ENCODE measurements at regions not wholly inside any gene's neighbourhood (a gene's known extent, or its start where the extent isn't known, plus 50 kb on each side); places are given as distances from the start of the nearest gene placed in this dataset.
"Not testable (repeated sequence)": the region's sequence is repeated elsewhere in the genome, so short reads cannot be mapped to it uniquely, and the experiment has no call there.

DNA sequence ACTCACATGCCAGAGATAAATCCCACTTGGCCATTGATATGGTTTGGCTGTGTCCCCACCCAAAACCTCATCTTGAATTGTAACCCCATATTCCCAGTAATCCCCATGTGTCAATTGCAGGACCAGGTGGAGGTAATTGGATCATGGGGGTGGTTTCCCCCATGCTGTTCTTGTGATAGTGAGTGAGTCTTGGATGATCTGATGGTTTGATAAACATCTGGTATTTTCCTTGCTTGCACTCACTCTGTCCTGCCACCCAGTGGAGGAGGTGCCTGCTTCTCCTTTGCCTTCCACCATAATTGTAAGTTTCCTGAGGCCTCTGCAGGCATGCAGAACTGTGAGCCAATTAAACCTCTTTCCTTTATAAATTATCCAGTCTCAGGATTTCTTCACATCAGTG lies 50.4 kb upstream of the B3GAT2 start:
- not testable (repeated sequence) for H3K27ac Mint-ChIP-seq; H3K36me3 Mint-ChIP-seq (ENCODE audit: low read depth); H3K4me1 Mint-ChIP-seq (ENCODE audit: low read depth); H3K4me3 Mint-ChIP-seq; H3K9me3 Mint-ChIP-seq; DNase-seq
- H3K27me3 Mint-ChIP-seq = peaks cover 29% of the 10 kb centered on the region

DNA sequence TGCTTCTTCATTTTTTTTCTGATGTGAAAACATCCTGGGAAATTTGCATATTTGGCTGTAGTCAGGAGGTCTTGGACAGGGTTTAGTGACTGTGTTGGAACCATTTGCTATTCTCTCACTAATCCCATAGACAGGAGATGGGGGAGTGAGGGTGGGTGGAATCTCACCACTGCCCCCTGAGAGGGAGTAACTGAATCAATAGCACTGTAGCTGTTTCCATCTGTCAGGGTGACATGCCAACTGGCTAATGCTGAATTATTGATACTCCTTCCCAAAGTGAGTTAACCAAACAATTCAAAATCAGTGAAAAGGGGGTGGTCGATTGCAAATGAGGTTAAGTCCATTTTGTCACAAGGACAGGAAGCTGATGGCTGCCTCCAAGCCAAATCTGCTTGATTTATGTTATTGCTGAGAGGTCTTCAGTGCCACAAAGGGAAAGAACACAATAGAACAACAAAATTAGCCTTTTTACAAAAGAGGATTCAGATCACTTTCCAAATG lies 55.1 kb upstream of the B3GAT2 start:
- DNase-seq = no peak
- Mint-ChIP-seq H3K27me3 (peaks cover 47% of the 10 kb centered on the region), H3K27ac (no peak overlapping the region), H3K4me1 (ENCODE audit: low read depth) (no peaks in the 10 kb centered on the region), H3K9me3 (no peaks in the 10 kb centered on the region), H3K36me3 (ENCODE audit: low read depth) (no peaks in the 10 kb centered on the region), H3K4me3 (no peak overlapping the region)

DNA sequence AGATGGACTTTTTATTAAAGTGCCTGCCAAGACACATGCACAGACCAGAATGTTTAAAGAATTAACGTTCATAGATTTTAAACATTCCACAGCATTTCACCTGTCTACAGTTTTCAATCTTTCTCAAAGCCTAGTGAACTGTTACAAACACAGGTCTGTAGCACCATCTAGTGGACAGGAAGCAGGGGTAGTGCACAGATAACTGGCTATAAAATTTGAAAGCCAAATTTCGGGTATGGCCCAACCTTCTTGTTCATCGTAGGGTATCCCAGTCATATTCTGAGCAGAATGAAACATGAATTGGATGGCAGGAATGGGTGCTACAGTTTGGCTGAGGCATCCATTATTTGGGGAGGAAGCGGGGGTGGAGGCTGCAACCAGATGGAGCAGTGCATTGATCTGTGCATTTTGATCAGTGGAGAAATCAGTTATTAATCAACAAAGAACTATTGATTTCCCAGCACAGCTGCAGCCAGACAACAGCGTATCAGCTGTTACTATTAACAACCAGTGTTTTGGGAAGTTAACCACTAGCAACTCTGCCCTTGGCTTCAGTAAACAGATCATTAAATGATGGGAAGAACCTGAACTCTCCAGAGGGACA lies 56.1 kb upstream of the B3GAT2 start:
- H3K4me1 Mint-ChIP-seq (ENCODE audit: low read depth) = no peaks in the 10 kb centered on the region
- H3K4me3 Mint-ChIP-seq = no peak overlapping the region
- H3K9me3 Mint-ChIP-seq = no peaks in the 10 kb centered on the region
- H3K36me3 Mint-ChIP-seq (ENCODE audit: low read depth) = no peaks in the 10 kb centered on the region
- H3K27me3 Mint-ChIP-seq = peaks cover 47% of the 10 kb centered on the region
- no peak overlapping the region for H3K27ac Mint-ChIP-seq
- DNase-seq = no peak

DNA sequence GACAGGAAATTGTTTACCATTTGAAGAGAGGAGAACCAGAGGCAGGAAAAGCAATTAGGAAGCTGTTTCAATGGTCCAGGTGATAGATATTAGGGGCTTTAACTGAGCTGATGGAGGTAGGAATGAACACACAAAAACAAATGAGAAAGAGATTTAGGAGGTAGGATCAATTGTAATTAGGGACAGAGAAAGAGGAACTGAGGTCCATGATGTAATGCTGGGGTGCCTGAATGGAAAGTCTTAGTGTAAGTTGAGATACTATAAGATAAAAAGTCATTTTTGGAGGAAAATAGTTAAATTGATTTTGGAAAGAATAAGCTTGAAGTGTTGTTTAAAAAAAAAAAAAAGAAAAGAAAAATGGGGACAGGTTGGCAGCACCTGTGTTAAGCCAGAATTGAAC lies 58.5 kb upstream of the B3GAT2 start:
- Mint-ChIP-seq H3K27ac (no peak overlapping the region), H3K4me3 (no peak overlapping the region), H3K27me3 (peaks cover 37% of the 10 kb centered on the region), H3K36me3 (ENCODE audit: low read depth) (no peaks in the 10 kb centered on the region), H3K4me1 (ENCODE audit: low read depth) (no peaks in the 10 kb centered on the region), H3K9me3 (no peaks in the 10 kb centered on the region)
- no peak for DNase-seq

DNA sequence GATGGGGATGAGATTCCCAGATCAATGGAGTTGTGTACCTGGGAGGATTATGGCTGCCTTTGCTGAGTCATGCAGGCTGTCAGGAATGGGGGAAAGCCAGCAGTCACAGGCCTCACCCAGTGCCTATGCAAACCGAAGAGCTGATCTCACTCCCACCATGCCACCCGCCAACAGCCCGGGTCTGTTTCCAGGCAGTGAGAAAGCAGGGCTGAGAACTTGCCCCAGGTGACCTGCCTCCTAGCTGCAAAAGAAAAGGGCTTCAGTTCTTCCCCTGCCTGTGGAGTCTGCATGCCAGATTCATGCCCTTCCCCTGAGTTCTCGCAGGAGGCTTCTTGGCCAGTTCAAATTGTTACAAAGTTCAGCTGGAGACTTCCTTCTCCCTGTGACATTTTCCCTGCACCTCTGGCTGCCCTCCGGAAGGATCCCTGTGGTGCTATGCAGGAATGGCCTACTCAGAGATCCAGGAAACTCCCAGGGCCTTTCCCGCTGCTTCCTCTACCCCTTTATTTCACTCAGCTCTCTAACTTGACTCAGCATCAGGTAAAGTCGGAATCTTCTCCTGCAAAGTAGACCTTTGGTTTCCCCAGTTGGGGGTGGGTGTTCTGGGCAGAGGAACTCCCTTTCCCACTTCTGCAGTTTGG lies 71.5 kb upstream of the B3GAT2 start:
- H3K27me3 Mint-ChIP-seq = peaks cover 4% of the 10 kb centered on the region
- H3K9me3 Mint-ChIP-seq = no peaks in the 10 kb centered on the region
- no peak for DNase-seq
- no peaks in the 10 kb centered on the region for H3K4me1 Mint-ChIP-seq (ENCODE audit: low read depth)
- no peak overlapping the region for H3K4me3 Mint-ChIP-seq
- no peak overlapping the region for H3K27ac Mint-ChIP-seq
- H3K36me3 Mint-ChIP-seq (ENCODE audit: low read depth) = no peaks in the 10 kb centered on the region

DNA sequence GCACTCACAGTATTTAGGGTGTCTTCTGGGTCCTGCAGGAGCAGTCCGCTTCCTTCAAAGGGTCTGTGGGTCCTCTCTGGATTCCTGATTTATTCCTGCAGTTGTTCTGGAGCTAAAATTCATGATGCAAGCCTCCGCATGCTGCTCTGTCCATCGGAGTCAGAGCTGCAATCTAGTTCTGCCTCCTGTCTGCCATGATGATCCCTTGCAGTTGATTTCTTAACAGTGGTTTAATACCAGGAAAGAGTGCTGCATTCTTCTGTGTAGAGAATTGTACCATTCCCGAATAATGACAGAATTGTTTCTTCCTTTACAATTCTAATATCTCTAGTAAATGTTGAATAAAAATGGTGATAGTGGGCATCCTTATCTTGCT lies 72.0 kb upstream of the B3GAT2 start:
- no peak for DNase-seq
- Mint-ChIP-seq H3K4me1 (ENCODE audit: low read depth) (no peaks in the 10 kb centered on the region), H3K27me3 (peaks cover 7% of the 10 kb centered on the region), H3K9me3 (no peaks in the 10 kb centered on the region), H3K36me3 (ENCODE audit: low read depth) (no peaks in the 10 kb centered on the region), H3K27ac (no peak overlapping the region), H3K4me3 (no peak overlapping the region)

DNA sequence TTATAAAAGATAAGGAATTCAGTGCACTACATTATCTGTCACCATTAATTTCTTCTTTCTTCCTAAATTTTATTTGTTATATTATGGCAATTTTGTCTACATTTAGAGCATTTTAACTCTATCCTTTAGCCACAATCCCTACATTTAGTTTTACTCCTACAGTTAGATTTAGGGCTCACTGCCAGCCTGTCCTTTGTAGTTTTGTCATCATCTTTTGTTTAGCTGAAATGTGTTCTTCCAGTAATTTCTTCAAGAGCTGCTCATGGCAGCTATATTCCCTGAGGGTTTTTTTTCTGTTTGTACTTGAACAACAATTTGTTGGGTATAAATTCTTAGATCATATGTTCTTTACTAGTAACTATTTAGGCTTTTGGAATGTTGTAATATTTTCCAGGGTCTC lies 72.7 kb upstream of the B3GAT2 start:
- H3K4me1 Mint-ChIP-seq (ENCODE audit: low read depth) = no peaks in the 10 kb centered on the region
- no peak overlapping the region for H3K27ac Mint-ChIP-seq
- peaks cover 9% of the 10 kb centered on the region for H3K27me3 Mint-ChIP-seq
- no peak overlapping the region for H3K4me3 Mint-ChIP-seq
- no peaks in the 10 kb centered on the region for H3K36me3 Mint-ChIP-seq (ENCODE audit: low read depth)
- no peak for DNase-seq
- no peaks in the 10 kb centered on the region for H3K9me3 Mint-ChIP-seq

DNA sequence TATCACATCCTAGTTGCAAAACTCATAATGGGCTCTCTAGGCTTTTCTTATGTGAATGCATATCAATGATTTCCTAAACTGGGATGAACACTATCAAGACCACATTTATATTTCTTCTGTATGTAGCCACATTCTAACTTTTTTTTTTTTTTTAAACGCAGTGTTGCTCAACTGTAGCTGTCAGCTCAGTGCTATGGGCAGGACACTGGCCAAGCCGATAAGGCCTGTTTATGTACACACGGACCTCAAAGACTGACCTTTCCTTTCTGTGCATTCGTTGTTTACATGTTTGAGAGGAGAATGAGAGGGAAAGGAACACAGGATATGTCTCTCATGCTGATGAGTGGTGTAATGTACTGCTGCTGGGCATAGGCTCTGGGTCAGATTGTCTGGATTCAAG lies 75.1 kb upstream of the B3GAT2 start:
- Mint-ChIP-seq H3K36me3 (ENCODE audit: low read depth) (no peaks in the 10 kb centered on the region), H3K27ac (no peak overlapping the region), H3K27me3 (peaks cover 16% of the 10 kb centered on the region), H3K4me3 (no peak overlapping the region), H3K9me3 (no peaks in the 10 kb centered on the region), H3K4me1 (ENCODE audit: low read depth) (no peaks in the 10 kb centered on the region)
- no peak for DNase-seq

DNA sequence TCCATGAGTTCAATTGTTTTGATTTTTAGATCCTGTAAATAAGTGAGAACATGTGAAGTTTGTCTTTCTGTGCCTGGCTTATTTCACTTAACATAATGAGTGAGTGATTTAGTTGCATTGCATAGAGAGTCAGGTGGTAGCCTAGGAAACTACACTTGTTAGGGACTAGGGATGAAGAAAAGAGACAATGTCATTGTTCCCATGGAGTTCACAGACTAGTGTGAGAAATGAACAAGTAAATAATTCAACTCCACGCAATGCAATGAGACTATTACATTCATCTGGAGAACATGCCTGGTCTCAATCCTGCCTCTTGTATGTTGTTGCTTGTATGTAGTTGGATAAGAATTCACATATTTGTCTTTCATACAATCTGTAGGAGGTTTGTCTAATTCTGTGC lies 76.3 kb upstream of the B3GAT2 start:
- Mint-ChIP-seq H3K27ac (no peak overlapping the region), H3K36me3 (ENCODE audit: low read depth) (no peaks in the 10 kb centered on the region), H3K9me3 (no peaks in the 10 kb centered on the region), H3K27me3 (peaks cover 16% of the 10 kb centered on the region), H3K4me3 (no peak overlapping the region), H3K4me1 (ENCODE audit: low read depth) (no peaks in the 10 kb centered on the region)
- DNase-seq = no peak

DNA sequence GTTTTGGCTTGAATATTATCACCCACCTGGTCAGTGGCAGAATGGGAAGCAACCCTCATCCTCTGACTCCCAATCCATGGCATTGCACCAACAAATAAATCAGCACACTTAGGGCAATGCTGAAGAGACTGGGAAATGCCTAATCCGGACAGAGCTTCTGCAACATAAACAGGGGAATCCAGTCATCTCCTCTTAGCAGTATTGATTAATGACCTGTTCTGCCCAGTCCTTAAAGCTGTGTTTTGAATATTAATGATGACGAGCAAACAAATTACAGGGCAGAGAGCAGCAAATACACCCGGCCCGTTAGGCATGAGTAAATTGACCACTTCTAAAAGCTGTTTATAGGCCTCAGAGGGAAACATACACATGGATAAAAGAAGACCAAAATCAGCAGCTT lies 77.0 kb upstream of the B3GAT2 start:
- H3K4me3 Mint-ChIP-seq = no peak overlapping the region
- peaks cover 16% of the 10 kb centered on the region for H3K27me3 Mint-ChIP-seq
- H3K27ac Mint-ChIP-seq = no peak overlapping the region

DNA sequence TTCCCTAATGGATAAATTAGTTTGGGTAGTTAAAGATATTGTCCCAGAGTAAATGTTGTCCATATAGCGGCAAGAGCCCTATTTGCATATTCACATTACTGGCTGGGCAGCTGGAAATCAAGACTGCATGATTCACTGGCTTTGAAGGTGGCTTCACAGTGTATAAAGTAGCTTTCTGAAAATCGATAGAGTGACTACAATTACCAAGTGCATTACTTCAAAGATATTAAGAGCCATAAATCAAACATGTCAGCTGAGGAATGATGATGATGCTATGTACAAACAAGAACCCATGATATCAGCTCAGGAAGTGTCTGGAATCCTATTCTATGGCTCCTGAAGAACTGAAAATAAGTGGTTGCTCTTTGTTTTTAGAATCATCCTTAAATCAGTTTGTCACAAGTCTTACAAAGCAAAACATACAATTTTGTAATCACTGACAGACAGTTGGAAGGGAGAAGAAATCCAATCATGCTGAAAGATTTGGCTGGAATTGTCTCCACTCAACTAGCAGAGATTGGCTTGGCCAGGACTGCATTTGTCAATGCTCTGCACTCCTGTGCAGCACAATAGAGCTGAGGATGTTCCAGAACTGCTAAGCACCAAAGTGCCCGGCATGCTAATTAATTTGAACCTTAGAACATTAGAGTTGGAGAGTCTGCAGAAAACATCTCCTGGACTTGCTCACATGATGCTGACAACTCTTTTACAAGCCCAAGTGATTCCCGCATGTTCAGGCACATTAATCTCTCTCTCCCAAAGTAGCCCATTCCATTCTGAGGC lies 77.9 kb upstream of the B3GAT2 start:
- Mint-ChIP-seq H3K4me3 (no peak overlapping the region), H3K9me3 (no peaks in the 10 kb centered on the region), H3K27me3 (peaks cover 16% of the 10 kb centered on the region), H3K36me3 (ENCODE audit: low read depth) (no peaks in the 10 kb centered on the region), H3K4me1 (ENCODE audit: low read depth) (no peaks in the 10 kb centered on the region), H3K27ac (no peak overlapping the region)
- no peak for DNase-seq

More for the DNA sequence above, 77.0 kb upstream of the B3GAT2 start:
- no peaks in the 10 kb centered on the region for H3K4me1 Mint-ChIP-seq (ENCODE audit: low read depth)
- no peaks in the 10 kb centered on the region for H3K36me3 Mint-ChIP-seq (ENCODE audit: low read depth)
- DNase-seq = no peak
- H3K9me3 Mint-ChIP-seq = no peaks in the 10 kb centered on the region

DNA sequence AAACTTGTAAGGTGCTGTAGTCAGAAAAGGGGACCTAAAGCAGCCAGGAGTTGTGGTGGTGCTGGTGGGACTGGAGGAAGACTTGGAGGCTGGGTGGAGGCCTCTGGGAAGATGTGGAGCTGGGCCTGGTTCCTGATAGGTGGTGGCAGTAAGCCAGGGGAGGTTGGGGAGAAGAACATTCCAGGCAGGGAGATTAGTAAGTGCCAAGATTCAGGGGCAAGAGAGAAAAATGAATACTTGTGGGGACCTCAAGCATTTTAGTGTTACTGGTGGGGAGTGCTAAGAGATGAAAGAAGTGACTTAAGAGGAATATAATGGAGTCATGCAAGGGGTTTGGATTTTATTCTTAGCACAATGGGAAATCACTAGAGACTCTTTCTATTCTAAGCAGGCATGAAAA lies 79.0 kb upstream of the B3GAT2 start:
- Mint-ChIP-seq H3K27ac (no peak overlapping the region), H3K27me3 (peaks cover 16% of the 10 kb centered on the region), H3K4me3 (no peak overlapping the region), H3K36me3 (ENCODE audit: low read depth) (no peaks in the 10 kb centered on the region), H3K9me3 (no peaks in the 10 kb centered on the region), H3K4me1 (ENCODE audit: low read depth) (no peaks in the 10 kb centered on the region)
- DNase-seq = no peak

DNA sequence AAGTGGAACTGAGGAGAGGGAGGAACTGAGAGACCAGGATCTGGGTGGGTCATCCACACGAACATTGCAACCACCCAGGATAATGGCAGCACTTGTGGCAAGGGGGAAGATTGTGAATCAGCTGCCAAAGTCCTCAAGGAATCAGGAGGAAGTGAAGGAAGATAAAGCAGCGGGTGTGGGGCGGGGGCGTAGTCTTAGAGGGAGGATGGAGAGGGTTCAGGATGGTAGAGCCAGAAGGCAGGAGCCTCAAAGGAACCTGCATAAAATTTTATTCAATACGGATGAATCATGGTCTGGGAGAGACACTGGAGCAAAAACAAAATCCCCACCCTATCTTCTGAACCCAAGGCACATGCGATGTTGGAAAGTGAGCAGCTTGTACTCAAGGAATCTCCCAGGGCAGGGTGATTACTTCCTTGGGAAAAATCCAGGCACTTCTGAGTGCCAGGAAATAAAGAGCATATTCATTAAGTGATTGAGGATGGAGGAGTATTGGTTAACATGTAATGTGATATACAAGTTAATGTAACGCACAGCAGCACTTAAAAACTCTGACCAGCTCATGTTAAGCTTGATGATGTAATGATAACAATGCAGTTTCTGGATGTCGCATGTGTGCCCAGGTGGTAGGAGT lies 82.0 kb upstream of the B3GAT2 start:
- Mint-ChIP-seq H3K4me1 (ENCODE audit: low read depth) (no peaks in the 10 kb centered on the region), H3K9me3 (no peaks in the 10 kb centered on the region), H3K36me3 (ENCODE audit: low read depth) (no peaks in the 10 kb centered on the region), H3K4me3 (no peak overlapping the region), H3K27me3 (peaks cover 9% of the 10 kb centered on the region), H3K27ac (no peak overlapping the region)
- no peak for DNase-seq

DNA sequence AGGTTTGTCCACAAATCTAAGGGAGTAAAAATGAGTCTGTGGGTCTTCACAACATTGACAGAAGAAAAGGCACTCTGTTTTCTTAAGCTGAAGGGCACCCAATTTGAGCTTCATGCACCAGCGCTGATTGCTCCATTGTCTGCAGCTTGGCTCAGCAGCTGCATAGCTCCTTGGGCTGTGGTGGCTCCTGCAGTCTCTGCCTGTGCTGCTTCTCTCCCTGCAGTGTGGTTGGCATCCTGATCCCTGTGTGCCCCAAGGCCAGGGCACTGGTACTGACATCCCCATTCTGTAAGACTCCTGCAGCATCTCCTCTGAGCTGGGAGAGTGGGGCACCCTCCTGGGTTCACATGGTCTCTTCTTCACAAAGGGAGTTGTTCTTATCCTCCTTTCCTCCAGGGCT lies 83.2 kb upstream of the B3GAT2 start:
- H3K4me3 Mint-ChIP-seq = no peak overlapping the region
- H3K27me3 Mint-ChIP-seq = peaks cover 7% of the 10 kb centered on the region
- DNase-seq = no peak
- no peaks in the 10 kb centered on the region for H3K36me3 Mint-ChIP-seq (ENCODE audit: low read depth)
- H3K4me1 Mint-ChIP-seq (ENCODE audit: low read depth) = no peaks in the 10 kb centered on the region
- H3K27ac Mint-ChIP-seq = no peak overlapping the region
- no peaks in the 10 kb centered on the region for H3K9me3 Mint-ChIP-seq

DNA sequence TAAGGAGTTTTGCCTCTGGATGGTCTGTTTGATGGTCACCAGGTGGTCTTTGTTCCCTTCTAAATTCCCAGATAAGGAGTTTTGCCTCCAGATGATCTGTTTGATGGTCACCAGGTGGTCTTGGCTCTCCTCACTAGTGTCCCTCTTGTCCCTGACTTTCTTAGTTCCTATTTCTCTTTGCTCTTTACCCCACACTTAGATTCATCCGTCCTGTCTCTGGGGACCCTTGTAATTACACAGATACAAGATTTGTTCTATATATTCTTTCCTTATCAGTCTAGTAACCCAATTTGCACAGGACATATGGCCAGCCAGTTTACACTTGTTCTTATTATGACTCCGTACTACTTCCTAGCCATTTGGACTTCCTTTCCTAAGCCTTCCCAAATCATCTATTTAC lies 84.0 kb upstream of the B3GAT2 start:
- DNase-seq = no peak
- H3K27me3 Mint-ChIP-seq = peaks cover under 1% of the 10 kb centered on the region
- no peak overlapping the region for H3K4me3 Mint-ChIP-seq
- no peaks in the 10 kb centered on the region for H3K4me1 Mint-ChIP-seq (ENCODE audit: low read depth)
- H3K27ac Mint-ChIP-seq = no peak overlapping the region
- H3K9me3 Mint-ChIP-seq = no peaks in the 10 kb centered on the region
- H3K36me3 Mint-ChIP-seq (ENCODE audit: low read depth) = no peaks in the 10 kb centered on the region

All from activated T-cell treated with anti-CD3 and anti-CD28 coated beads, Interleukin-2, amount 50 U/mL, for 24 hours (primary cell).